NB4 (cell line): ENCODE measurements at regions not wholly inside any gene's neighbourhood (a gene's known extent, or its start where the extent isn't known, plus 50 kb on each side); places are given as distances from the start of the nearest gene placed in this dataset.

ENCODE experiments used
- DNase-seq: peaks from one replicate; pipeline ENCODE4 v3.0.0; 2010; ENCODE audit warnings: low read depth
- H3K4me3 ChIP-seq: one replicate; pipeline ENCODE4 v1.5.1; 2011; ENCODE audit warnings: mild to moderate bottlenecking, low read depth, low read length, moderate library complexity
- MYC ChIP-seq: IDR thresholded peaks from 2 replicates; pipeline ENCODE4 v1.6.1; 2011; ENCODE audit warnings: low read depth, low read length
- POLR2A ChIP-seq: IDR thresholded peaks from 2 replicates; pipeline ENCODE4 v1.6.1; 2011; ENCODE audit warnings: mild to moderate bottlenecking; ENCODE audit not compliant: insufficient read length; ENCODE audit errors: extremely low read depth
- TF ChIP-seq, protein P1 (sequence below): IDR thresholded peaks from one replicate; pipeline ENCODE4 v1.5.1; 2012; ENCODE audit warnings: low read depth, low read length
- TF ChIP-seq, protein P2 (sequence below): IDR thresholded peaks from 2 replicates; pipeline ENCODE4 v1.6.1; 2011; ENCODE audit warnings: low read depth, low read length

DNA sequence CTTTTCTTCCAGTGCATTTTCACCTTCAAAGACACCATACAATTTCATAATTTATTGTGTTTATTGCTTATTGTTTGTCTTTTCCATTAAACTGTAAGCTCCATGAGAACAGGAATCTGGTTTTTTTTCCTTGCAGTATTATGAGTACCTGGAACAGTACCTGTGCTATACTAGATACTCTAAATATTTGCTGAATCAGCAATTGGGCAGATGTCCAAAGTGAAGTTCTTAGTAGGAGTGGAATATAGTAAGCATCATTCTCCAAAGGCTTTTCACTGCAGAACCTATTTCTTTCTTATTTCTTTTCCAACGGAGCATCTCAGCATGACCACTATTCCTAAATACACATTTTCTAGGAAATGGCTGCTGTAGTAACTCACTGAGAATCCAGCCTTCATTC lies 269.0 kb upstream of the CCL2 start:
- DNase-seq = no peak
- TF ChIP-seq POLR2A (no peak), MYC (no peak)
- TF ChIP-seq, protein P1, sequence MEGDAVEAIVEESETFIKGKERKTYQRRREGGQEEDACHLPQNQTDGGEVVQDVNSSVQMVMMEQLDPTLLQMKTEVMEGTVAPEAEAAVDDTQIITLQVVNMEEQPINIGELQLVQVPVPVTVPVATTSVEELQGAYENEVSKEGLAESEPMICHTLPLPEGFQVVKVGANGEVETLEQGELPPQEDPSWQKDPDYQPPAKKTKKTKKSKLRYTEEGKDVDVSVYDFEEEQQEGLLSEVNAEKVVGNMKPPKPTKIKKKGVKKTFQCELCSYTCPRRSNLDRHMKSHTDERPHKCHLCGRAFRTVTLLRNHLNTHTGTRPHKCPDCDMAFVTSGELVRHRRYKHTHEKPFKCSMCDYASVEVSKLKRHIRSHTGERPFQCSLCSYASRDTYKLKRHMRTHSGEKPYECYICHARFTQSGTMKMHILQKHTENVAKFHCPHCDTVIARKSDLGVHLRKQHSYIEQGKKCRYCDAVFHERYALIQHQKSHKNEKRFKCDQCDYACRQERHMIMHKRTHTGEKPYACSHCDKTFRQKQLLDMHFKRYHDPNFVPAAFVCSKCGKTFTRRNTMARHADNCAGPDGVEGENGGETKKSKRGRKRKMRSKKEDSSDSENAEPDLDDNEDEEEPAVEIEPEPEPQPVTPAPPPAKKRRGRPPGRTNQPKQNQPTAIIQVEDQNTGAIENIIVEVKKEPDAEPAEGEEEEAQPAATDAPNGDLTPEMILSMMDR = no peak
- TF ChIP-seq, protein P2, sequence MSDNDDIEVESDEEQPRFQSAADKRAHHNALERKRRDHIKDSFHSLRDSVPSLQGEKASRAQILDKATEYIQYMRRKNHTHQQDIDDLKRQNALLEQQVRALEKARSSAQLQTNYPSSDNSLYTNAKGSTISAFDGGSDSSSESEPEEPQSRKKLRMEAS = no peak
- no peak overlapping the region for H3K4me3 ChIP-seq

DNA sequence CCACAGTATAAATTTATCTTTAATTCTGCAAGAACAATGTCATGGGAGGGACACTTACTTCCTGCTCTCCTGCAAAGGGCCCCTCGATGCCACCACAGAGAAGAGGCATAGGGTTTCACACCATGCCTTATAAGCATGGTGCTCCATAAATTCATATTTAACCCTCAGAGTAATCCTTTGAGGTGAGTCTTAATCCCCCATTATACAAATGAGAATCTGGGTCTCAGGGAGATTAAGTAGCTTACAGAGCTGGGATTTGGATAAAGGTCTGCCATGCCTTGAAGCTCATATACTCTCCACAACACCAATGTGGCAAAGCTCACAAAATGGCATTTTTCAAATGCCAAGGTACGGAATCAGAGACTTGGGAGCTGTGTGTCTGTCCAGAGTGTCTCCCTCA lies 268.5 kb upstream of the CCL2 start:
- DNase-seq = no peak
- TF ChIP-seq, protein P2 = no peak

DNA sequence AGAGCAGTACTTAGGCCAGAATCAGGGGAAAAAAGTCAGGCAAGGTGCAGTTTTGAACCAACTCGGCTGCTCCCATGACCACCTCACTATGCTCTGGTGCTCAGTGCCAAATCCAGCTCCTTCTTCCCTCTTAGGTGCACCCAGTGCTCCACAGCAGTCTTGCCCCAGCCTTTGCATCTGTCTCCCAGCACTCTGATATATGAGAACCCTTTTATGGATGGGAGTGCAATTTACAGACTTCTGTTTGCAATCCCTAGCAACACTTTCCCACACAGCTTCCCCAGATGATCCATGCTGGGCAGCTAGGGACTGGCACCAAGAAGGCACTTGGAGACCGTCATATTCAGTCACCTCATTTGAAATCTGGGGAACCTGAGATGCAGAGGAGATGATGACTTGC lies 267.9 kb upstream of the CCL2 start:
- DNase-seq = no peak

More for the DNA sequence above, 268.5 kb upstream of the CCL2 start:
- H3K4me3 ChIP-seq = no peak overlapping the region

DNA sequence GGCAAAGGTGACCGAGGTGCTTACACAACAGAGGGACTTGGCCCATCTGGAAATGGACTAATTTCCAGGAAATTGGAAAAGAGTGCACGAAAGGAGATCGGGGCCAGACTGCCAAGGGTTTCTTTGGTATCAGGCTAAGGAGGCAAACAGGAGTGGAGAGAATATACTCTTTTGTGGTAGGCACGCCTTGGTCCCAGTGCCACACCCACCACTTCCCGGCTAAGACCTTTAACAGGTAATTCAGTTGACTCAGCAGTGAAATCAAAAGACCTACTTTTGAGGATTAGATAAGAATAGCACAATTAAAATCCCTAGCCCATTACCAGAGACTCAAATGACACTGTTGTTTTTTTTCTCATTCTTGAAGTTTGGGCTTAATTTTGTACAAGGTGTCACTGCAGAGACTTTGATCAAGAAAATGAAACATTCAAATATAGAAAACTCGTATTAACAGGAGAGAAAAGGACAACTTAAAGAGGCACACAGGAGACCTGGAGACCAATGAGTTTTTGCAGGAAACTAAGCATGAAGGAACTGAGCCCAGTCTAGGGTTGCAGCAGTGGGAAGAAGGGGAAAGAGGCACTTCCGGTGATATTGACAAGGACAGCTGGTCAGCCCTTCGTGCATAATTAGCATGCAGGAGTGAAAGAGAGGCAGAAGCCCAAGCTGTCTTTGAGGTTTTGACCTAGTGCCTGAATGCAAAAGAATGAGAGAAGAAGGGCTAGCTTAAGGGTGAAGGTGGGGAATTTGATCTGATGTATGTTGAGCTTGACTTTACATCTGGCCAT lies 265.5 kb upstream of the CCL2 start:
- DNase-seq = no peak
- H3K4me3 ChIP-seq = no peak overlapping the region
- TF ChIP-seq POLR2A = no peak
- TF ChIP-seq, protein P2 = no peak
- TF ChIP-seq, protein P1 = no peak
- TF ChIP-seq MYC = no peak

More for the DNA sequence above, 267.9 kb upstream of the CCL2 start:
- no peak overlapping the region for H3K4me3 ChIP-seq
- TF ChIP-seq, protein P2 = no peak
- TF ChIP-seq, protein P1 = no peak
- TF ChIP-seq MYC (no peak), POLR2A (no peak)

DNA sequence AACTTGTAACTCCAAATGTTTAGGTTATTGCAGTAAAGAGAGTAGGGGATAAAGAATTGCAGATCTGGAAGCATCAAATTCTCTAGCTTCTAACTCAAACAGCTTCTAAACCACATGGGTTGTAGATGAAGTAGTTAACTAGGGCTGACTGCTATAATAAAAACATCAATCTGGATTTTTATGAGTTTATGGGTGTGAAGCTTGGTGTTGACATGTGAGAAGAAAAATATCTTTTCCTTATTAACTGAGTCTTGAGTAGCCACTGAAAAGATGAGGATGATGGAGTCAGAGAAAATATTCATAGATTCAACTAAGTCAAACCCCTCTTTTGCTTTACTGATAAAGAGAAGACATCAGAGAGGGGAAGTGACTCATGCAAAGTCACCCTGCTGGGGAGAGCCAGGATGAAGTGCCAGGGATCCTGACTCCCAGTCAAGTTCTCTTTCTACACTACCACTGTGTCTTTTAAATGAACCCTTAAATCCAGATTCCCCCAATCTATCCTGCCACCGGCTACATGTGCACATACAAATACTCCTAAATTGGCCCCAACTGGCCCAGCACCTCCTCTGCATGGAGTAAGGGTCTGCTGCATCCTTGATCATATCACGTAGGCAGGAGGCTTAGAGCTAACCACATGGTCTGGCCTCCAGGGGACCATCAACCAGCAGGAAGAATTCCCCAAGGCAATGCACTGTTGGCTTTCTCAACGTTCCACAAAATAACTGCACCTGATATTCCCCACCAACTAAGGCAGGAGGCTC lies 264.0 kb upstream of the CCL2 start:
- H3K4me3 ChIP-seq = no peak overlapping the region
- DNase-seq = peak; percentile 51
- TF ChIP-seq MYC = no peak
- no peak for TF ChIP-seq POLR2A
- TF ChIP-seq, protein P1 = no peak
- TF ChIP-seq, protein P2 = no peak

DNA sequence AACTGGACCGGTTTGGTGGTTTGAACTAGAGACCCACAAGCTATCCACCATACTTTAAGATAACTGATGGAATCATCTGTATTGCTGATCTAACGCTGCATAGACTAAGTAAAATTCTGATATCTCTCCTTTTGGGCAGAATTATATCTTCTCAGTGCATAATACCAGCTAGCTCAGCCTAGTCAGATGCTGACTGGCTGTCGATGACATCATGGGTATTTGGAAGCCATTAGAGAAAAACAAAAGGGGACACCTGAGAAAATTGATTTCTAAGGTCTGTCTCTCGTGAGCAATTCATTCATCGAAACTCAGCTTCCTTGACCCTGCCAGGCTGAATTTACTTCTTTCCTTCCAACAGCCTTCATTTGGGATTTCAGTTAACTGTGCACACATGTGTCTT lies 263.0 kb upstream of the CCL2 start:
- no peak for TF ChIP-seq POLR2A
- TF ChIP-seq, protein P2 = no peak
- TF ChIP-seq, protein P1 = no peak
- no peak for DNase-seq
- no peak overlapping the region for H3K4me3 ChIP-seq
